UCSD-AML1 (cell line): ENCODE measurements at regions not wholly inside any gene's neighbourhood (a gene's known extent, or its start where the extent isn't known, plus 50 kb on each side); places are given as distances from the start of the nearest gene placed in this dataset.

Source experiments
- DNase-seq: peaks from one replicate; lab custom pipeline; 2025; ENCODE audit not compliant: unreplicated experiment; lab: John Stamatoyannopoulos, UW

- DNase-seq, result no peak
Measured at GRCh38 chr14:89014569-89014850, 190.1 kb downstream of the TTC8 start.

- DNase-seq, result no peak
Measured at GRCh38 chr14:89015016-89015415, 190.6 kb downstream of the TTC8 start.

- no peak for DNase-seq
Measured at GRCh38 chr14:89017417-89017816, 193.0 kb downstream of the TTC8 start.

GRCh38 chr14:89022274-89022673 lies 197.8 kb downstream of the TTC8 start:
- DNase-seq, result no peak

- DNase-seq, result no peak
Measured at GRCh38 chr14:89024691-89025090, 200.2 kb downstream of the TTC8 start.

- DNase-seq, result no peak
Measured at GRCh38 chr14:89025561-89026236, 201.2 kb downstream of the TTC8 start.

GRCh38 chr14:89027097-89027740 lies 202.8 kb downstream of the TTC8 start:
- DNase-seq, result peak; percentile 63

GRCh38 chr14:89028462-89029134 lies 204.1 kb downstream of the TTC8 start:
- no peak for DNase-seq

- no peak for DNase-seq
Measured at GRCh38 chr14:89029961-89030694, 205.7 kb downstream of the TTC8 start.

- DNase-seq, result no peak
Measured at GRCh38 chr14:89030921-89031320, 206.5 kb downstream of the TTC8 start.

GRCh38 chr14:89032086-89032649 lies 207.7 kb downstream of the TTC8 start:
- DNase-seq, result no peak

GRCh38 chr14:89033756-89034155 lies 209.3 kb downstream of the TTC8 start:
- no peak for DNase-seq

GRCh38 chr14:89036371-89036770 lies 211.9 kb downstream of the TTC8 start:
- DNase-seq, result no peak

- no peak for DNase-seq
Measured at GRCh38 chr14:89037065-89037464, 212.6 kb downstream of the TTC8 start.

GRCh38 chr14:89040080-89040459 lies 215.6 kb downstream of the TTC8 start:
- no peak for DNase-seq

- peak; percentile 88 for DNase-seq
Measured at GRCh38 chr14:89040460-89041256, 216.2 kb downstream of the TTC8 start.

GRCh38 chr14:89041257-89041582 lies 216.8 kb downstream of the TTC8 start:
- peak; percentile 62 for DNase-seq

- no peak for DNase-seq
Measured at GRCh38 chr14:89042021-89042420, 217.6 kb downstream of the TTC8 start.

GRCh38 chr14:89053303-89053702 lies 228.9 kb downstream of the TTC8 start:
- DNase-seq, result no peak

- DNase-seq, result no peak
Measured at GRCh38 chr14:89056394-89056793, 231.9 kb downstream of the TTC8 start.

GRCh38 chr14:89058697-89059096 lies 234.2 kb downstream of the TTC8 start:
- no peak for DNase-seq
